CD4-positive, CD25-positive, alpha-beta regulatory T cell (primary cell): ENCODE measurements at regions not wholly inside any gene's neighbourhood (a gene's known extent, or its start where the extent isn't known, plus 50 kb on each side); places are given as distances from the start of the nearest gene placed in this dataset.
A peak's percentile ranks its signal among the peaks of the same experiment; 100 is the strongest.

Experiments
- ATAC-seq, 2 donors: fragments of 150-1000 bp; cut with Tn5 transposase; one replicate each; pipeline ENCODE4 v1.10.0; 2021; ENCODE audit warnings: low read depth in 2 of 2, moderate number of reproducible peaks in 2 of 2, moderate library complexity in 1 of 2
- DNase-seq, 3 donors: peaks; one replicate each; pipeline versions ENCODE4 v3.0.0 to v3.0.0-alpha.2; 2012 to 2022; ENCODE audit warnings: mixed read lengths in 1 of 3
- H3K27ac ChIP-seq: one replicate; pipeline ENCODE4 v1.7.0; 2013; ENCODE audit warnings: mild to moderate bottlenecking, low read length; ENCODE audit not compliant: insufficient read depth, poor library complexity, severe bottlenecking
- H3K27me3 ChIP-seq: one replicate; pipeline ENCODE4 v1.7.0; 2013; ENCODE audit warnings: low read length; ENCODE audit not compliant: control insufficient read depth, insufficient read depth
- H3K36me3 ChIP-seq: one replicate; pipeline ENCODE4 v1.7.0; 2013; ENCODE audit warnings: mild to moderate bottlenecking, low read length, moderate library complexity; ENCODE audit not compliant: control insufficient read depth, insufficient read depth
- H3K4me1 ChIP-seq: 2 replicates; pipeline ENCODE4 v1.7.0; 2013; ENCODE audit warnings: mild to moderate bottlenecking, low read length; ENCODE audit not compliant: insufficient read depth, control insufficient read depth, poor library complexity, severe bottlenecking
- H3K4me3 ChIP-seq: one replicate; pipeline ENCODE4 v1.7.0; 2013; ENCODE audit warnings: low read depth, mild to moderate bottlenecking, low read length, moderate library complexity
- H3K9me3 ChIP-seq, 2 experiments: 1 replicate in 1 of 2; 2 replicates in 1 of 2; pipeline ENCODE4 v1.7.0; 2013; ENCODE audit warnings: low read length in 2 of 2, mild to moderate bottlenecking in 1 of 2, moderate library complexity in 1 of 2; ENCODE audit not compliant: control insufficient read depth in 2 of 2
- H3K27ac Mint-ChIP-seq, 3 donors: one replicate each; pipeline ENCODE4 v1.8.0; 2020 to 2022; ENCODE audit warnings: mild to moderate bottlenecking in 3 of 3, mixed read lengths in 3 of 3, moderate library complexity in 2 of 3
- H3K27me3 Mint-ChIP-seq: one replicate; pipeline ENCODE4 v1.8.0; 2022; ENCODE audit warnings: mild to moderate bottlenecking, mixed read lengths
- H3K36me3 Mint-ChIP-seq: one replicate; pipeline ENCODE4 v1.8.0; 2020; ENCODE audit warnings: mixed read lengths
- H3K4me1 Mint-ChIP-seq, 4 donors: one replicate each; pipeline ENCODE4 v1.8.0; 2020 to 2022; ENCODE audit warnings: mixed read lengths in 4 of 4, mild to moderate bottlenecking in 1 of 4
- H3K4me3 Mint-ChIP-seq, 4 donors: one replicate each; pipeline ENCODE4 v1.8.0; 2020 to 2022; ENCODE audit warnings: mild to moderate bottlenecking in 4 of 4, mixed read lengths in 4 of 4, moderate library complexity in 3 of 4
- H3K9me3 Mint-ChIP-seq, 7 donors: one replicate each; pipeline ENCODE4 v1.8.0; 2020 to 2022; ENCODE audit warnings: mixed read lengths in 7 of 7, mild to moderate bottlenecking in 3 of 7, moderate library complexity in 2 of 7

DNA sequence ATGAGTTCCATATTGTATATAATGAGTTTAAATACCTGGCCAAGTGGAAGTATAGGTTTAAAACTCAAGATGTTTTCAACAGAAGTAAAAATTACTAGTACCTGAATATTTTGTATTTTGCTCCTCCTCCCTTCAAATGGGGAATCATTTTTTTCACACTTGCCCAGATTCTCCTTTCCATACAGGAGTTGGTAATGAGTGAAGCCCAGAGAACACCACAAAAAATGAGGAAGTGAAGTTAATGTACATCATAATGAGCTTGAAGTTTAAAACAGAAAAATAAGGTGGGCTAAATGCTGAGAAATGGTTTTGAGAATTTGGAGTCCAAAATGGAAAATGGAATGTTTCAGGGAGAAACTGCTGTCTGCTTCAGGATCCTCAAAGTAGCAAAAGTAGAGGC is 364.8 kb upstream of the EMCN start:
- Mint-ChIP-seq H3K27ac (no peak overlapping the region), H3K36me3 (peaks cover 3% of the 10 kb centered on the region), H3K4me1 (no peaks in the 10 kb centered on the region), H3K27me3 (peaks cover 14% of the 10 kb centered on the region), H3K4me3 (no peak overlapping the region), H3K9me3 (peaks cover 0 to 32% (median 6%) of the 10 kb centered on the region in 7 donors)
- Histone ChIP-seq H3K9me3 (peaks cover 0 to 14% of the 10 kb centered on the region in 2 experiments), H3K4me3 (no peak overlapping the region), H3K27me3 (peaks cover 6% of the 10 kb centered on the region), H3K36me3 (no peaks in the 10 kb centered on the region), H3K4me1 (no peaks in the 10 kb centered on the region), H3K27ac (no peak overlapping the region)
- DNase-seq = no peak
- no peak for ATAC-seq

GRCh38 chr4:100881283-100881682 is 363.5 kb upstream of the EMCN start:
- Histone ChIP-seq H3K36me3 (no peaks in the 10 kb centered on the region), H3K4me1 (no peaks in the 10 kb centered on the region), H3K27me3 (peaks cover 6% of the 10 kb centered on the region), H3K27ac (no peak overlapping the region), H3K4me3 (no peak overlapping the region), H3K9me3 (peaks cover 0 to 6% of the 10 kb centered on the region in 2 experiments)
- Mint-ChIP-seq H3K27ac (no peak overlapping the region), H3K4me1 (no peaks in the 10 kb centered on the region), H3K4me3 (no peak overlapping the region), H3K9me3 (peaks cover 0 to 18% (median 6%) of the 10 kb centered on the region in 7 donors), H3K27me3 (peaks cover 7% of the 10 kb centered on the region), H3K36me3 (peaks cover 3% of the 10 kb centered on the region)
- DNase-seq (no peak), ATAC-seq (peak in 1 of 2 donors; percentile 20)

GRCh38 chr4:100880011-100880410 is 362.2 kb upstream of the EMCN start:
- Histone ChIP-seq H3K27me3 (peaks cover 2% of the 10 kb centered on the region), H3K27ac (no peak overlapping the region), H3K4me1 (no peaks in the 10 kb centered on the region), H3K36me3 (no peaks in the 10 kb centered on the region), H3K4me3 (no peak overlapping the region), H3K9me3 (no peaks in the 10 kb centered on the region)
- H3K9me3 Mint-ChIP-seq = peaks cover 0 to 7% (median 0%) of the 10 kb centered on the region in 7 donors
- H3K27ac Mint-ChIP-seq = no peak overlapping the region
- H3K36me3 Mint-ChIP-seq = no peaks in the 10 kb centered on the region
- ATAC-seq (no peak), DNase-seq (no peak)
- no peak overlapping the region for H3K4me3 Mint-ChIP-seq
- no peaks in the 10 kb centered on the region for H3K4me1 Mint-ChIP-seq
- H3K27me3 Mint-ChIP-seq = peaks cover 7% of the 10 kb centered on the region

DNA sequence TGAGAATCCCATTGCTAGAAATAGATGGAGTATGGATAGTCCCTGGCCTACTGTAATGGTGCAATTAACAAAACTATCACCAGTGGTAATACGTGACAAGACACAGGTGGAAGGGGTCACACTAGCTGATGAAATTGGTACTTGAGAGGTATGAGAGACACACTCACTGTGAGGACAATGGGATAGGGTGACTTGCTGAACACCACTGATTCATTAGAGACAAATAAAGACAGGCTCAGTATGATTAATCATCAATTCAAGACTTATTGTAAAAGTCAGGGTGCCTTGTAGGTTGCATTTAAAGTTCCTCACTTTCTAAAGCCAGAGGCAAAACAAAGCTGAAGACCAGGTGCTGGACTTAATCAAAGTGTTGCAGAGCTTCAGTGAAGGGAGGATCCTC is 361.6 kb upstream of the EMCN start:
- H3K4me3 Mint-ChIP-seq = no peak overlapping the region
- no peaks in the 10 kb centered on the region for H3K4me1 Mint-ChIP-seq
- Histone ChIP-seq H3K36me3 (no peaks in the 10 kb centered on the region), H3K4me1 (no peaks in the 10 kb centered on the region), H3K27ac (no peak overlapping the region), H3K27me3 (peaks cover 2% of the 10 kb centered on the region), H3K4me3 (no peak overlapping the region), H3K9me3 (no peaks in the 10 kb centered on the region)
- peaks cover 5% of the 10 kb centered on the region for H3K27me3 Mint-ChIP-seq
- peaks cover 0 to 8% (median 0%) of the 10 kb centered on the region in 7 donors for H3K9me3 Mint-ChIP-seq
- ATAC-seq (no peak), DNase-seq (no peak)
- H3K27ac Mint-ChIP-seq = no peak overlapping the region
- no peaks in the 10 kb centered on the region for H3K36me3 Mint-ChIP-seq

DNA sequence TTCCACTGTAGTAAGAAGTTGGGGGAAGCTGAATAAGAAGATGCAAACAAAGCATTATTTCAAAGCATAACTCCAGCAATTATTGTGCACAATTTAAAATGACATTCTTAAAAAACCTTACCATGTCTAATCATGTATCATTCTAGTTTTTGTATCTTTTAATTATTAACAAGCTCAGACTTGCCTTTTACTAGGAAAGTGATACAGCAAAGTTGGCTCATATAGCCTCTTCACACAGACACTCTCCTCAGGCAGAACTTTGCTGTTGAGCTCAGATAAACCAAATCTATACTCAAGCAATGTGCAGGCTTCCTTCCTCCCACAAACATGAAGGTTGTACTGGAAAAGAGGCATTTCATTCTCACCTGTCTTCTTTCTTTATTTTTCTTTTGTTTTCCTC is 358.7 kb upstream of the EMCN start:
- Histone ChIP-seq H3K36me3 (no peaks in the 10 kb centered on the region), H3K4me3 (no peak overlapping the region), H3K27me3 (no peaks in the 10 kb centered on the region), H3K27ac (no peak overlapping the region), H3K4me1 (no peaks in the 10 kb centered on the region), H3K9me3 (no peaks in the 10 kb centered on the region)
- Mint-ChIP-seq H3K4me1 (no peaks in the 10 kb centered on the region), H3K9me3 (peaks cover 0 to 6% (median 0%) of the 10 kb centered on the region in 7 donors), H3K27ac (no peak overlapping the region), H3K36me3 (no peaks in the 10 kb centered on the region), H3K27me3 (peaks cover 5% of the 10 kb centered on the region), H3K4me3 (no peak overlapping the region)
- ATAC-seq (no peak), DNase-seq (no peak)

- Histone ChIP-seq H3K4me1 (no peaks in the 10 kb centered on the region), H3K27ac (no peak overlapping the region), H3K9me3 (no peaks in the 10 kb centered on the region), H3K4me3 (no peak overlapping the region), H3K27me3 (no peaks in the 10 kb centered on the region), H3K36me3 (no peaks in the 10 kb centered on the region)
- H3K27ac Mint-ChIP-seq = no peak overlapping the region
- DNase-seq (no peak), ATAC-seq (no peak)
- H3K9me3 Mint-ChIP-seq = peaks cover 0 to 5% (median 0%) of the 10 kb centered on the region in 7 donors
- H3K4me1 Mint-ChIP-seq = no peaks in the 10 kb centered on the region
- peaks cover 5% of the 10 kb centered on the region for H3K27me3 Mint-ChIP-seq
- no peaks in the 10 kb centered on the region for H3K36me3 Mint-ChIP-seq
- no peak overlapping the region for H3K4me3 Mint-ChIP-seq
Observed at GRCh38 chr4:100875296-100876068, 357.7 kb upstream of the EMCN start.

DNA sequence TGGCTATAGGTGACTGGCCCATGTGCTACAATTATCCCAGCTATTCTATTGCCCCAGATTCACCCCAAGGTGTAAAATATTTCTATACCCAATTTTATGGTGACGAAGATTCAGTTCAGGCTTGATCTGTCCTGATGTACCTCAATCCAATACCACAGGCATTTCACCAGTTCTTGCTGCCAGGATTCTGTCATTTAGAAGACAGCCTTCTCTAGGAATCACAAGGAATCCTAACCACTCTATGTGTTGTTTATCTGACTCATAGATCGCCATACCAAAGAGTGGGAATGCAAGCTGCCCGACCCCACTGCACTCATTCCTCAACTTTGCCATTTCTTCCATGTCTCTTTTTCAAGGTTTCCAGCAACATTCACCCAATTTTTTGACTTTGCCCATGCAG is 355.0 kb upstream of the EMCN start:
- no peak for DNase-seq
- Mint-ChIP-seq H3K27me3 (peaks cover 9% of the 10 kb centered on the region), H3K4me3 (no peak overlapping the region), H3K4me1 (no peaks in the 10 kb centered on the region), H3K36me3 (no peaks in the 10 kb centered on the region), H3K9me3 (peaks cover 0 to 3% (median 0%) of the 10 kb centered on the region in 7 donors), H3K27ac (no peak overlapping the region)
- no peak overlapping the region for H3K27ac ChIP-seq
- no peaks in the 10 kb centered on the region for H3K27me3 ChIP-seq
- H3K4me1 ChIP-seq = no peaks in the 10 kb centered on the region
- no peak for ATAC-seq
- no peaks in the 10 kb centered on the region for H3K9me3 ChIP-seq
- no peak overlapping the region for H3K4me3 ChIP-seq
- H3K36me3 ChIP-seq = no peaks in the 10 kb centered on the region
